ENCODE measurements at regions not wholly inside any gene's neighbourhood (a gene's known extent, or its start where the extent isn't known, plus 50 kb on each side); places are given as distances from the start of the nearest gene placed in this dataset.

DNA sequence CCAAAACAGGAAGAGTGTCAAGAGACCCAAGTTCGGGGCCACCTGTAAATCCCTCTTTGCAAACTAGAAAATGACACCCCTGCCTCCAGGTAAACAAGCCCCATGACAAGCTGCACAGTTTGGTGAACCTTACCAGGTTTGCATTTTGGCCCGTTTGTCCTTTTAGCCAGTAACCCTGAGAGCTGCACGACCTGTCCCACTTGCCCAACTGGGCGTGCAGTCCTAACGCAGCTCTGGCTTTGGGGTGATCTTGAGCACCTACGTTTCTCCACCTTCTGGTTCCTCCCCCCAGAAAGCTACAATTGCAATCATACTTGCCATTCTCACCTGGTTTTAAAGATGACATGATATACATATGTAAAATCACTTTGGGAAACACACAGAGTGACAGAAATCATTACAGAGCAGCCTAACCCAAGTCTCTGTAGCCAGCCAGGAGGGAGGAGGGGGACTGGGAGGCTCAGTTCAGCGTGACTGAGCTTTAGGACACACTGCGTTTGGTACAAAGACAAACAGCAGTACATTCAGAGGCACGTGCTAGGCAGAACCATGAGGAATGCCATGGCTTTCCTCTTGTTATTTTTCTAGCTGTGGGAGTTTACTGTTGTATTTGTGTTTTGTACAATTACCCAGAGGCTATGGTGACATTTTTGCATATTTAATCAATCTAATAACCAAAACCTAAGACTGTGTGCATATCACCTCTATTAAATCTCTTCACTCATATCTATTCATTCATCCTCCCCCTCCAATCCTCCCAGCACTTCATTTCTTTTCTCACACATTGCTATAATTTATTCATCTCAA is 304.0 kb downstream of the IRS1 start:
- DNase-seq (no peak), ATAC-seq (no peak)
- intact Hi-C loops (cut with micrococcal nuclease) = no loop called here

DNA sequence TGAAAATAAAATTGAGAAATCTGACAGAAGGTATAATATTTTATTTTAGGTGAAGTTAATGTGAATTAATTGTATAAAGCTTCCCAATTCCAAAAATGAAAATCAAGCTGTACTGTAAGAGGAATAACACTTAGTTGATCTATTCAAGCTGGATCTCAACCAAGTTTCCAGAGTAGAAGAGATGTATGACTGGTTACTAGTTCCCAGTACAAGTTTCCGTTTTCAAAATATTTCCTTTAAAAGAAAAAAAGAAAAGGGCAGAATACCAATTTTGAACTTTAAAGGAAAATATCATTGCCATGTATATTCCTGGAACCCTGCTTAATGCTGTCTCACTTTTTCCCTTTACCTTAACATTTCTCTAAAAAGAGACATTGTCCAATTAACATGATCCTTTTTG is 308.5 kb downstream of the IRS1 start:
- ATAC-seq = no peak
- intact Hi-C loops (cut with micrococcal nuclease) = no loop called here
- no peak for DNase-seq

DNA sequence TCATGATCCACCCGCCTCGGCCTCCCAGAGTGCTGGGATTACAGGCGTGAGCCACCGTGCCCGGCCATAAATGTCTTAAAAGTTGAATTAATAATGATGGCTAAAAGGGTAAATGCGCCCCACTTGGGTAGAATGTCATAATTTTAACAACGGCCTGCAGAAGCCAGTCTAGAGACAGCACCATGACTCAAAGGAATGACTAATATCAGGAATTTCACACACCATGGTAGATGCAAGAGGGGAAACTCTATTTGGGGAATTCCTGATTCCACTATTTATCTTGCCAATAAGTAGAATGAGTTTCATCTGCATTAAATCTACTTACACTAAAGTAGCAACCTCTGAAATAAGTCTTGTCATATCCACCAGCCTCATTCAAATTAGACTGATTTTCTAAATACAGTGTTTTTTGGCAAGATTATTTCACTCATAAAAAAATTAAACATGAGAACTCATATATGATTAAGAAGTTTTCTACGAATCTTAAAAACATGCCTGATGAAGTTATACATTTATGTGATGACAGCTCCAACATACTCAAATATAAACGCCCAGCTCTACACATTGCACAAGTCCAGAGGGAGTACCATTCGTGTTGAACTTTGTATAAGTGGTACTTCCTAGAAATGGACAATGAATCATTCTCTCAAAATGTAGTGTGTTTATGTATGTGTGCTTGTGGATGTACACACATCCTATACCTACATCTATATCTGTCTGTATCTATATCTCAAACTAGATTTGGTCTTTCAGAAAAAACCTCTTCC is 309.7 kb downstream of the IRS1 start:
- DNase-seq = no peak
- intact Hi-C loops (cut with micrococcal nuclease) = no loop called here

DNA sequence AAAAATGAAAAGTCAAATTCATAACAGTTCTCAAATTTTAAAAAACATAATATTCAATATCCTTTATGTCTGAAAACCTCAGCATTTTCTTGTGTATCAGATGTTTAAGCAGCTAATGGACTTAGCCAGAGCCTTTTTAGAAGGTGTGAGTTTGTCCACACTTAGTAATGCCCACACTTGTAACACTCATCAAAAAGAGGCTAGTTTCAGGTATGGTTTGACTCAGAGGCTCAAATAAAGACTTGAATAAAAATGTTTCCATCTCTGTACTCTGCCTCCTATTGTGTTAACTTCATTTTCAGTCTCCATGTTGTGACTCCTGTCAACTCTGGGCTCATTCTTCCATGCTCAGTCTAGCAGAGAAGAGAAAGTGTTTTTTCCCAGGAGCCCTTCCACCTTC is 311.6 kb downstream of the IRS1 start:
- intact Hi-C loops (cut with micrococcal nuclease) = no loop called here
- ATAC-seq (no peak), DNase-seq (no peak)

More for the DNA sequence above, 309.7 kb downstream of the IRS1 start:
- no peak for ATAC-seq

DNA sequence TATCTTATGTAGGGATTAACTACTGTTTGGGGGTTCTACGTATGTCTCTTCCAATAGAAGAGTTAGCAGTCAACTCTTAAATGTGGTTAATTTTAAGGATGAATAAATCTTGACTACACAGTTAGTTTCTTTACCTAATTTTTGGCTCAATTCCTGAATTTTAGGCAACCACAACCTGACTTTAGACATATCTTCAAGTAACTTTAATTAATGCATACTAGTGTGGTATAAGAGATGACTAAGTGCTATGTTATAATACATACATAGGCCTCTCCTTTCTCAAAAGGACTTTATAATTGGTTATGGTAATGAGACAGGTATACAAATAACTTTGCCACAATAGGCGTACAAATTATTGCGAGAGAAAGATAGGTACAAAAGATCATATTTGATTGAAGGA is 312.0 kb downstream of the IRS1 start:
- no peak for DNase-seq

DNA sequence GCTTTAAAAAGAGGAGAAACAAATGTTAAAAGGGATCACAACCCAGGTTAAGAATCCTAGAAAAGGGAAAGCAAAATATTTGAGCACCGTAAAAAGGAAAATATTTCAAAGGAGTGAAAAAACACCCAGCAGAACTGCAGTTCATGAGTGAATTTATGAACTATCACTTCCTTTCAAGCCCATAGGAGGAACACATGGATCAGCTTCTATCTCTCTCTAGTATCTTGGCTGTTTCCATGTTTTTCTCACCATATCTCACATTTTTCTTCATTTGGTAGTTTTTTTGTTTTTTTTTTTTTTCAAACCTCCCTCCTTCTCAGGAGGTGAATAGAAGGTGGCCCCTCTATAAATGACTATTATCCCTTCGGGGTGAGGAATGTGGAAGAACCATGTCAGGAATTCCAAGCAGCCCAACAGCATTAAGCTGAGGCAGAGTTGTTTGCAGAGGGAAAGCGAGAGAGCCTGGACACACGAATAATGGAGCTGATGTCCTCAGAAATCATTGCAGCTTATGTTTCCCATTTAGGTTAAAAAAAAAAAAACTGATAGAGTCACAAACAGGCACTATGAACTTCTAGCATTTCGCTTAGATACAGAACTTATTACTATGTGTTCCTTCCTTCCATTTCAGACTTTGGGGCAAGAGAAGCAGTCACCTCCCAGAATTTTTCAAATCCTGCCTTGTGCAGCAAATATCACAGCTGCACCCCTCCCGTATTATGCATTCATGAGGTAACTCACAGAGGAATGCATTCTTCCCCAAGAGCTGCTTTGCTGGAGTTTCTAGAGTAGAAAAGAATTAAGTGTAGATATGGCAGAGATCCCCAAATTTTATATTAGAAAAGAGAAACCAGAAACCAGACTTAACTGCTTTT is 315.6 kb downstream of the IRS1 start:
- DNase-seq (no peak), ATAC-seq (no peak)
- intact Hi-C loops (cut with micrococcal nuclease) = no loop called here

More for the DNA sequence above, 312.0 kb downstream of the IRS1 start:
- ATAC-seq = no peak
- intact Hi-C loops (cut with micrococcal nuclease) = no loop called here

DNA sequence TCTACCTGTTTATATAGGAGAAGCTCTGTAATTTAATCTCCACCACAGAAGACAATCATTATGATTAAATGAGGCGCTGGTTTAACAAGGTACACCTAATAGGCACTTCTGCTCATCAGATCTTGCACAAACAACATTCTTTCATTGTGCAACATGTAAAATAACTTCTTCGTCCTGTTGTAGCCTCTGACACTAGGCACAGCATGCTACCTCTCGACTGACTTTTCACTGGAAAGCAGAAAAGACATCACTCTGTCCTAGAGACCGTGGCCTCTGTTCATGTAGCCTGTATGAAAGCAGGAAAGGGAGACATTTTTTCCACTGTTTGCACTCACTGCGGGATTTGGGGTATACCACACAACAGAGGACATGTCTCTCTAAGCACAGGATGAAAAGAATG is 316.5 kb downstream of the IRS1 start:
- DNase-seq (no peak), ATAC-seq (no peak)
- intact Hi-C loops (cut with micrococcal nuclease) = no loop called here

DNA sequence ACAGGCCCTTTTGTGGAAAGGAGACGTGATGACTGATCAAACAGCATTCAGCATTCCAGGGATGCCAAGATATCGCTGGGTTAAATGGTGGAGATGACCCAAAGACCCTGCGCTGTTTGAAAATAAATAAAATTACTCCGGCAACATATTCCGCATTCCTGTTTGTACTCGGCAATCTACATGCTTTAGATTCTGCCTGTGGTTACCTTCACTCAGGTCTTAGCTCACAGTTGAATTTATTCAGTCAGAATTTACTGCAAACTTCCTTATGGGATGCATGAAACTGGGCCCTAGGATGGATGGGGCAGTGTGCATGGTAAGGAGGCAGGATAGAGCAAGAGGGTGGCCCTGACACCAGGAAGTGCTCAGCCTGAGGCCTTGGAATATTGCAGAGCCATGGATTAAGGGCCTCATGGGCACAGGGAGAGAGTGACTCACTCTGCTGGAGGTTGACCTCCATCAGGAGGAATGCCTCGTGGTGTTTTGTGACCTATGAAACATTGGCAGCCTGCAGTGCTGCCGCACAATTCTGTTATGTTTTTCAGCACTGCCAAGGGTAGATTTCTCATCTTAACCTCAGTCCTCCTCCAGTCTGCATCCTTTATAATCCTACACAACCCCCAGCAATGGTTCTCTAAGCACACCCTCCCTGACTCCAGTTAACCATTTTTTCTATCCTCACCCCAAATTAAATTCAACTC is 321.4 kb downstream of the IRS1 start:
- DNase-seq = peak; percentile 18
- intact Hi-C loops (cut with micrococcal nuclease) = no loop called here
- ATAC-seq = peak; percentile 94

DNA sequence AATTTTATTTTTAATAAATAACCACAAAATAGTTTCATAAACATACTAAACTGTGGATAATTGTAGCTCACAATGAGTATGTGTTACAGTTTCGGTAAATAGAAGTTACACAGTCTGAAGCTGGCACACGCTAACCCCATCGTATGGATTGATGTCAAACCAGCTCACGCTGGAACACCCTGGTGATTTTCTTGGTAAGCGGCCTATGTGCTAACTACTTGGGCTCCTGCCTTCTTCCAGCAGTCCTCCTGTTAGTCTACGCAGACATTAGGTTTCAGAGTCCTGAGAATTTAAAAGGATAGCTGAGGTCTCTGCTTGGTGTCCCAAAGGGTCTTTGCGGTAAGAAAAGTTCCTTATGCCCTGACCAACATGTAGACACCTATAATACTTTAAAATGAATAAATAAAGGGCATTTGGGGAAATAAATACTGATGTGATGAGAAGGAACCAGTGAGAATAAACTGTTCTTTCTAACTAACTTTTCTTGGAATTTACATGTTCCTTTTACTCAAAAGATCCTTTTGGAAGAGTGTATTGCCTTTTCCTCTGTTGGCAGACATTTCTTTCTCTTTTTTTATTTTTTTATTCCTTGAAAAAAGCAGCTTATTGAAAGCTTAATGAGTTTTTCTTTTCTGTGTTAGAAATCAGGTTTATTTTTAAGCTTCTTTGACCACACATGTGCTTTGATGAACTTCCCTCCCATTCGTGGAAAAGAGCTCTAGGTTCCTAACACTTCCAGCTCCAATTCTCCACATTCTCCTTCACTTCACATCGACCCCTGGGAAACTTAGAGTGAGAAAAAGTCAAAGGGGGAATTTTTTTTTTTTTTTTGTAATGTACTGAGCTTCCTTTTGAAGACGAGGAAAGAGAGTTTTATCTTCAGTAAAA is 322.2 kb downstream of the IRS1 start:
- no peak for DNase-seq
- peak; percentile 79 for ATAC-seq
- intact Hi-C loops (cut with micrococcal nuclease) = no loop called here

DNA sequence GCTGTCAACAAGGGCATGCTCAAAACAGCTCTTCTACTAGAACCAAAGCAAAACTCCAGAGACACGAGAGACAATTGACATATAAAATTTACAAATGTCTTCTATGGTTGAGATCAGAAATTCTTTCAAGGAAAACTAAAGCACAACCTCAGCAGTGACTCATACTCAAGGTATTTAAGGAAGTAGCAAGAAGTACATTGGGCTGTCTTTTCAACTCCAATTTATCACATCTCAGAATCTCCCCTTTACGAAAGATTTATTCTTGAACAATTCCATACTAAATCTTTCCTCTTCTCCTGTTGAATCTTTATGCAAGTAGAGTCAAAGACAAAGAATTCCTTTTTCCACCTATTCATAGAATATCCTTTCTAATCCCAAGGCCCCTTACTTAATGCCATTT is 324.0 kb downstream of the IRS1 start:
- no peak for ATAC-seq
- intact Hi-C loops (cut with micrococcal nuclease) = no loop called here
- no peak for DNase-seq

DNA sequence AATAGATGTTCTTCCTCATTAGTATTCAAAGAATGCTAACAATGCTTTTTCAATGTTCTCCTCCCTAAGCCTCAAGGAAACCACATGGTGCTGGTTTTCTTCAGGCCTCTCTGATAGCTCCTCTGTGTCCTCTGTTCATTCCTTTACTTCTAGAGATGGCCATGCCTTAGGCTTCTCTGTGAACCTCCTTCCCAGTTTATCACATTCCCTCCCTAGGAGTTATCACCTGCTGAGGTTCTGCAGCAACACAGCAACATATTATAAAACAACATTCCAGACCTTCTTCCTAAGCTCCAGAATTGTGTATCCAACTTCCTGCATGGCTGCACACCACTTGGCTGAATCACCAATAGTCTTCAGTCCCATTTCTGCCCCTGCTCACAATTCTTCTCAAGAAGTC is 325.5 kb downstream of the IRS1 start:
- DNase-seq (no peak), ATAC-seq (no peak)
- intact Hi-C loops (cut with micrococcal nuclease) = no loop called here

DNA sequence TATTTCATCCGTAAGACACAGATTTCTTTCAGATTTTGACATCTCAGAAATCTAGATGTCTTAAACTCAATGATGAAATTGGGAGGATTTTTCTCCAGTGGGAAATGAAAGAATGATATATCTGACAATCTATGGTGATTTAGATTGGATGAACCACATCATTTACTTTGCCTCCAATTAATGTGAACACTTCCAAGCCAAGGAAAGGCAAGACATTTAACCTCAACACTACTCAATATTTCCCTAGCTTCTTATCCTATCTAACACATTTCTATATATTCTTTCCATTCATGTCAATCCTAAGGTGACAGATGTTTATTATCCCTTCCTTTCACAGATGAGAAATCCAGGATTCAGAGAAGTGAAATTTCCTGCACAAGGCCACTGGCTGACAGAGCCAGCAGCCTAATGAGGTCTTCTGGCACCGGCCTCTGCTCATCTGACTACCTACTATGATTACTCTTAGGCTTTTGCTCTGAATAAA is 327.6 kb downstream of the IRS1 start:
- DNase-seq (no peak), ATAC-seq (no peak)
- intact Hi-C loops (cut with micrococcal nuclease) = no loop called here

DNA sequence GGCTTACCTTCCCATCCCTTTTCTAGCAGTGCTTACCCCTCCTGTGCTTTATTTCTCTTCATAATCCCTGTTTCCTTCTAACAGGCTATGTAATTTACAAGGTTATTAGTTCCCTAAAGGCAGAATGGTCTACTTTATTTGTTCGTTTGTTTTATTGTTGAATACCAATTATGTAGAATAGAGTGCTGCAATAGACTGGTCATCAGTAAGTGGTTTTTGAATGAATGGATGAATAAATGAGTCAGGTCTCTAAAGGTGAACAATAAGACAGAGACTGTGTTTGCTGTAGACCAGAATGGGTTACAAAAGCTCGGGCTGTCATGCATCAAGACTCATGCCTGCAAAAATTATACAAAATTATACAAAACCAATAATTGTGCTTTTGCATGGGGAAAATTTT is 332.0 kb downstream of the IRS1 start:
- intact Hi-C loops (cut with micrococcal nuclease) = no loop called here
- DNase-seq (no peak), ATAC-seq (no peak)

DNA sequence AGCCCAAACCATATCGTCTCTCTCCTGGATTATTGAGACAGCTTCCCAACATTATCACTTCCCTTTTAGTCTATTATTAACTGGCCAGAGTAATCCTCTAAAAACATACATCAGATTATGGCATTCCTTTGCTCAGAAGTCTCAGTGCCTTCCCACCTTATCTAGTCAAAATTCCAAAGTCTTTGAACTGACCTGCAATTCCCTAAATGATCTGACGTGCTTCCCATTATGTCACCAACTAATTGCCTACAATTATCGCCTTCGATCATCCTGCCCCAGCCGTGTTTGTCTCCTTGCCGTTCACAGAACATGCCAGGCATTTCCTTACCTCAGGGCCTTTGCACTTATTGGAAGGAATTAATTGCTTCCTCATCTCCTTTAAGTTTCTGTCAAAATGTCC is 332.4 kb downstream of the IRS1 start:
- DNase-seq (no peak), ATAC-seq (no peak)
- intact Hi-C loops (cut with micrococcal nuclease) = no loop called here

DNA sequence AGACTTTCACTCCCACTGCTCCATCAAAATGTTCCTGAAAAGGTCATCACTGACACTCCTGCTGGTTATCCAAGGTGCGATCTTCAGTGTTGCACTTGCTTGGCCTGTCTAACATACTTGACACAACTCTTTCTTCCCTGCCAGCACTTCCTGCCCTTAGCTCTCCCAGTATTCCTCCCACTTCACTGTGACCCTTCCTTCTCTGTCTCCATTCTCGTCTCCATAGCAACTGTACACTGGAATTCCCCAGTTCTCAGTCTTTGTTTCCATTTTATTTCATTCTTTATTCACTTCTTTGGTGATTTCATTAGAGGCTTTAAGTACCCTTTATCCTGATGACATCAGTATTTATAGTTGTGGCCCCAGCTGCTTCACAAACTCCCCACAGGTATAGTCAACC is 333.0 kb downstream of the IRS1 start:
- ATAC-seq (no peak), DNase-seq (no peak)
- intact Hi-C loops (cut with micrococcal nuclease) = no loop called here

DNA sequence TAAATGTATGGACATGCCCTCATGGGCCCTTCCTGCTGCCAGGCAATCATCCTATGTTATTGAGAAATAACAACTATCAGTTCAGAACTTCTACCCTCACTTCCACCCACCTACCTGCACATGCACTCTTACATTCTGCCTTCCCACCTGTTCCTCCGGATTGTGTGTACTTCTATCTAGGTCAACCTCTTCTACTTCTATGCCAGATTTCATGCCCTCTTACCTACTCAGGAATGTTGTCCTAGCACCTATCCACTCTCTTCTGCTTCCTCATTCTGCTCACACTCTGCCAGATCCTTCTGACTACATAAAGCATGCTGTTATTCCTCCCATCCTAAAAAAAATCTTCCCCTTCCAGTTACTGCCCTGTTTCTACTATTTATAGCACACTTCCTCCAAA is 333.5 kb downstream of the IRS1 start:
- intact Hi-C loops (cut with micrococcal nuclease) = no loop called here
- ATAC-seq (no peak), DNase-seq (no peak)

DNA sequence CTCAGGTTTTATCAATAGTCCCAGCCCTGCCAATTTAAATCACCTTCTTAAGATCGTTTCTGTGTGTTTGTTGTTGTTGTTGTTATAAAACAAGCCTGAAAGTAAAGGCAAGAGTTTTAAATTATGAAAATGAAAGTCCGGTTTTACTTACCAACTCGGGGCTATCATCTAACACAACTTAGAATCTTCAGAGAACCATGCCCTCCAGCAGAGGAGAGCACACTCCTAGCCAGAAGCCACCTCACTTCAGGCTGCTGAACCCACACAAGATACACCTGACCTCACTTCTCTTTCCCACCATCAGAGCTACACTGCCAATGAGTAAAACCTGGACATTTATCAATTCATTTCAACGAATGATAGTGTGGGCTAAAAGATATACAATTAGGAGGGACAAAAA is 335.2 kb downstream of the IRS1 start:
- no peak for DNase-seq
- intact Hi-C loops (cut with micrococcal nuclease) = no loop called here
- ATAC-seq = no peak

DNA sequence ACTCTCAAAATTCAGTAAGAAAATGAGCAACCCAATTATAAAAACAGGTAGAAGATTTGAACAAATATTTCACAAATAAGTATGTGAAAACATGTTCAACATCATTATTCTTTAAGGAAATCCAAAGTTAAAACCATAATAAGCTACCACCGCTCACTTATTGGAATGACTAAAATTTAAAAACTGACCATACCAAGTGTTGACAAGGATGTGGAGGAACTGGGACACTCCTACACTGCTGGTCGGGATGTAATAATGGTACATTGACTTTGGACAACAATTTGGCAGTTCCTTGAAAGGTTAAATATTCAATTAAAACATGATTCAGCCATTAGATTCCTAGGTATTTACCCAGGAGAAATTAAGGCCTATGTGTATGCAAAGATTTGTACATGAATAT is 336.5 kb downstream of the IRS1 start:
- intact Hi-C loops (cut with micrococcal nuclease) = no loop called here
- DNase-seq (no peak), ATAC-seq (no peak)
